Prostate gland (tissue), 2 donors: ENCODE measurements at regions not wholly inside any gene's neighbourhood (a gene's known extent, or its start where the extent isn't known, plus 50 kb on each side); places are given as distances from the start of the nearest gene placed in this dataset.

ENCODE experiments used
- DNase-seq: peaks from one replicate; pipeline ENCODE4 v3.0.0-alpha.2; 2019; ENCODE audit warnings: low spot score
- H3K27ac ChIP-seq, 2 donors: fragments of 200-600 bp; sonication (generic); 2 replicates each; pipeline ENCODE4 v1.5.1; 2017 to 2019
- H3K27me3 ChIP-seq: fragments of 200-600 bp; sonication (generic); replicated peaks from 2 replicates; pipeline ENCODE4 v1.5.1; 2019; ENCODE audit not compliant: insufficient read depth
- H3K36me3 ChIP-seq, 2 donors: fragments of 200-600 bp; sonication (generic); 1 replicate in 1 of 2; 2 replicates in 1 of 2; pipeline versions ENCODE4 v1.5.1 to v1.8.1; 2017 to 2019
- H3K4me1 ChIP-seq: fragments of 200-600 bp; sonication (generic); replicated peaks from 2 replicates; pipeline ENCODE4 v1.5.1; 2019
- H3K4me3 ChIP-seq, 2 donors: fragments of 200-600 bp; sonication (generic); 2 replicates each; pipeline ENCODE4 v1.5.1; 2017 to 2019
- H3K9me3 ChIP-seq: fragments of 200-600 bp; sonication (generic); 2 replicates; pipeline ENCODE4 v1.5.1; 2017
- CTCF ChIP-seq, 4 experiments: fragments of 200-600 bp in 2 of 4; fragments of 450-650 bp in 2 of 4; sonication (generic) in 2 of 4; IDR thresholded peaks; 1 replicate in 3 of 4; 2 replicates in 1 of 4; pipeline ENCODE4 v1.5.1; 2016 to 2019; ENCODE audit warnings: antibody characterized with exemption in 4 of 4, mild to moderate bottlenecking in 2 of 4, moderate library complexity in 2 of 4
- POLR2A ChIP-seq: fragments of 450-650 bp; IDR thresholded peaks from one replicate; pipeline ENCODE4 v1.6.1; 2016; ENCODE audit warnings: antibody characterized with exemption, mild to moderate bottlenecking
- POLR2AphosphoS5 ChIP-seq: sonication (generic); formaldehyde crosslinking; IDR thresholded peaks from one replicate; pipeline ENCODE4 v1.6.1; 2017; ENCODE audit warnings: antibody characterized with exemption
- intact Hi-C: fragments of 100-400 bp; cut with DNase I; formaldehyde crosslinking; loops from one replicate; pipeline ENCODE4 v1.14.2; 2022

- no peaks in the 10 kb centered on the region for H3K27me3 ChIP-seq
- H3K36me3 ChIP-seq = no peaks in the 10 kb centered on the region
- no peak for DNase-seq
- no peaks in the 10 kb centered on the region for H3K4me1 ChIP-seq
- no peak for TF ChIP-seq POLR2AphosphoS5
- TF ChIP-seq POLR2A = no peak
- TF ChIP-seq CTCF (IDR thresholded peaks at IDR 0.05) = no peak
- H3K27ac ChIP-seq = no peak overlapping the region
- intact Hi-C loops = no loop called here
- no peak overlapping the region for H3K4me3 ChIP-seq
- H3K9me3 ChIP-seq = no peaks in the 10 kb centered on the region
These were observed 51.3 kb upstream of the CLDN18 start for GRCh38 chr3:137958636-137959035.
